PC-3 (cell line): ENCODE measurements at regions not wholly inside any gene's neighbourhood (a gene's known extent, or its start where the extent isn't known, plus 50 kb on each side); places are given as distances from the start of the nearest gene placed in this dataset.

Experiments
- CTCF ChIP-seq: fragments of 300-600 bp; sonication (generic); conservative IDR thresholded peaks from 2 replicates; pipeline ENCODE4 v1.5.1; 2017; ENCODE audit warnings: antibody characterized with exemption, low read depth, mild to moderate bottlenecking, low read length
- EZH2 ChIP-seq: fragments of 300-600 bp; sonication (generic); IDR thresholded peaks from one replicate; pipeline ENCODE4 v1.6.1; 2017; ENCODE audit warnings: antibody characterized with exemption, mild to moderate bottlenecking, low read length; ENCODE audit not compliant: unreplicated experiment
- EZH2phosphoT487 ChIP-seq: fragments of 300-600 bp; sonication (generic); IDR thresholded peaks from 2 replicates; pipeline ENCODE4 v1.6.1; 2018; ENCODE audit warnings: mild to moderate bottlenecking, antibody characterized with exemption, low read length, borderline replicate concordance

GRCh38 chr3:111319598-111319997 lies 222.4 kb upstream of the CD96 start:
- TF ChIP-seq CTCF (no peak), EZH2phosphoT487 (no peak), EZH2 (no peak)
